SK-N-SH (cell line): ENCODE measurements at regions not wholly inside any gene's neighbourhood (a gene's known extent, or its start where the extent isn't known, plus 50 kb on each side); places are given as distances from the start of the nearest gene placed in this dataset.

ENCODE experiments used
- CTCF ChIA-PET: fragments of 300-600, 350-600 bp; formaldehyde crosslinking; extraction: SDS; loops from one replicate; lab custom pipeline; 2021; lab: Yijun Ruan, JAX
- POLR2A ChIA-PET: fragments of 350-600 bp; sonication (Branson Sonifier 250); formaldehyde crosslinking; extraction: SDS; loops from one replicate; lab custom pipeline; 2020; ENCODE audit warnings: antibody characterized with exemption, inconsistent platforms; lab: Yijun Ruan, JAX
- DNase-seq: peaks from one replicate; pipeline ENCODE4 v3.0.0; 2012
- H2AFZ ChIP-seq: fragments of 200-600 bp; sonication (generic); 2 replicates; pipeline ENCODE4 v1.8.1; 2016; ENCODE audit warnings: antibody characterized with exemption, mild to moderate bottlenecking, low read depth
- H3F3A ChIP-seq: fragments of 200-600 bp; sonication (generic); replicated peaks from 2 replicates; pipeline ENCODE3; 2016; ENCODE audit warnings: antibody characterized with exemption, mild to moderate bottlenecking; ENCODE audit not compliant: insufficient read depth
- H3K27ac ChIP-seq, 2 experiments: fragments of 200-500 bp in 1 of 2; fragments of 200-600 bp in 1 of 2; sonication (Bioruptor generic) in 1 of 2; sonication (generic), shearing (Covaris generic) in 1 of 2; 2 replicates each; pipeline versions ENCODE4 v1.5.1 to v1.6.1; 2014 to 2016; ENCODE audit warnings: low read depth in 2 of 2, inconsistent platforms in 1 of 2, low read length in 1 of 2, mild to moderate bottlenecking in 1 of 2, mixed read lengths in 1 of 2
- H3K27me3 ChIP-seq: fragments of 200-600 bp; sonication (generic), shearing (Covaris generic); 2 replicates; pipeline ENCODE4 v1.6.1; 2016; ENCODE audit warnings: mixed run types; ENCODE audit not compliant: insufficient read depth
- H3K36me3 ChIP-seq, 2 experiments: fragments of 200-500 bp in 1 of 2; fragments of 200-600 bp in 1 of 2; sonication (Bioruptor generic) in 1 of 2; sonication (generic) in 1 of 2; replicated peaks in 1 of 2; 2 replicates each; pipeline versions ENCODE3 to v1.5.1; 2014 to 2016; ENCODE audit warnings: low read length in 1 of 2, mild to moderate bottlenecking in 1 of 2; ENCODE audit not compliant: insufficient read depth in 2 of 2, control insufficient read depth in 1 of 2
- H3K4me1 ChIP-seq, 2 experiments: fragments of 200-500 bp in 1 of 2; fragments of 200-600 bp in 1 of 2; sonication (Bioruptor generic) in 1 of 2; sonication (generic), shearing (Covaris generic) in 1 of 2; 2 replicates each; pipeline versions ENCODE4 v1.5.1 to v1.6.1; 2014 to 2016; ENCODE audit warnings: low read depth in 1 of 2, low read length in 1 of 2, mixed run types in 1 of 2; ENCODE audit not compliant: insufficient read depth in 2 of 2, control insufficient read depth in 1 of 2
- H3K4me2 ChIP-seq: fragments of 200-600 bp; sonication (generic), shearing (Covaris generic); 2 replicates; pipeline ENCODE4 v1.6.1; 2017; ENCODE audit warnings: mixed run types
- H3K4me3 ChIP-seq, 2 experiments: fragments of 200-500 bp in 1 of 2; fragments of 200-600 bp in 1 of 2; sonication (Bioruptor generic) in 1 of 2; sonication (generic), shearing (Covaris generic) in 1 of 2; 2 replicates each; pipeline versions ENCODE4 v1.5.1 to v1.8.1; 2014 to 2016; ENCODE audit warnings: low read depth in 2 of 2, inconsistent platforms in 1 of 2, low read length in 1 of 2, mild to moderate bottlenecking in 1 of 2, mixed read lengths in 1 of 2, moderate library complexity in 1 of 2
- H3K79me2 ChIP-seq: fragments of 200-600 bp; sonication (generic); 2 replicates; pipeline ENCODE4 v1.8.1; 2017; ENCODE audit warnings: mild to moderate bottlenecking; ENCODE audit not compliant: insufficient read depth
- H3K9ac ChIP-seq: fragments of 200-600 bp; sonication (generic); 2 replicates; pipeline ENCODE4 v1.6.1; 2017; ENCODE audit warnings: mixed run types
- H3K9me2 ChIP-seq: fragments of 200-600 bp; sonication (generic); 2 replicates; pipeline ENCODE4 v1.6.1; 2017; ENCODE audit warnings: mixed run types
- H3K9me3 ChIP-seq: fragments of 200-600 bp; sonication (generic); 2 replicates; pipeline ENCODE4 v1.6.1; 2017; ENCODE audit warnings: mixed run types, mild to moderate bottlenecking, moderate library complexity
- H4K20me1 ChIP-seq: fragments of 200-600 bp; sonication (generic); 2 replicates; pipeline ENCODE4 v1.6.1; 2017; ENCODE audit warnings: mild to moderate bottlenecking, mixed run types; ENCODE audit not compliant: insufficient read depth
- ELF1 ChIP-seq: IDR thresholded peaks from 2 replicates; pipeline ENCODE4 v1.4.0; 2012
- FOSL2 ChIP-seq: IDR thresholded peaks from 2 replicates; pipeline ENCODE4 v1.4.0; 2012; ENCODE audit warnings: low read depth, mild to moderate bottlenecking, moderate library complexity, borderline replicate concordance
- FOXJ3 ChIP-seq: sonication (generic); formaldehyde crosslinking; IDR thresholded peaks from 2 replicates; pipeline ENCODE4 v1.5.1; 2020; ENCODE audit warnings: mild to moderate bottlenecking, missing genetic modification reagents
- FOXM1 ChIP-seq: IDR thresholded peaks from 2 replicates; pipeline ENCODE4 v1.4.0; 2012; ENCODE audit warnings: low read depth, mild to moderate bottlenecking
- MEF2A ChIP-seq: IDR thresholded peaks from 2 replicates; pipeline ENCODE4 v1.4.0; 2012; ENCODE audit warnings: low read depth, borderline replicate concordance
- MXI1 ChIP-seq: IDR thresholded peaks from 2 replicates; pipeline ENCODE4 v1.6.1; 2012; ENCODE audit warnings: mild to moderate bottlenecking, low read depth, low read length, improper control_type of control experiment
- NRF1 ChIP-seq: IDR thresholded peaks from 2 replicates; pipeline ENCODE4 v1.6.1; 2012; ENCODE audit warnings: low read depth, mild to moderate bottlenecking, low read length
- PBX3 ChIP-seq: IDR thresholded peaks from 2 replicates; pipeline ENCODE4; 2012
- REST ChIP-seq: IDR thresholded peaks from 2 replicates; pipeline ENCODE4 v1.6.1; 2012; ENCODE audit warnings: mild to moderate bottlenecking, low read depth, low read length, moderate library complexity
- SMC3 ChIP-seq: IDR thresholded peaks from 2 replicates; pipeline ENCODE4 v1.6.1; 2012; ENCODE audit warnings: low read depth, low read length, improper control_type of control experiment
- TEAD4 ChIP-seq: IDR thresholded peaks from 2 replicates; pipeline ENCODE4 v1.4.0; 2012; ENCODE audit warnings: mild to moderate bottlenecking, borderline replicate concordance; ENCODE audit not compliant: insufficient read depth
- USF2 ChIP-seq: fragments of 150-350 bp; IDR thresholded peaks from 2 replicates; pipeline ENCODE4 v1.6.1; 2017; ENCODE audit warnings: antibody characterized with exemption, low read length, low read depth, borderline replicate concordance
- WGBS: methylation state at CpG from one replicate; pipeline ENCODE4 v1.1.6; 2017; ENCODE audit warnings: low lambda C conversion rate; 5-methylcytosine and 5-hydroxymethylcytosine counted together
- TF ChIP-seq, protein P1 (sequence below): fragments of 150-350 bp; IDR thresholded peaks from 2 replicates; pipeline ENCODE4 v1.6.1; 2016; ENCODE audit warnings: mild to moderate bottlenecking, low read depth, low read length

GRCh38 chr17:78302478-78302877 is 57.4 kb downstream of the SOCS3 start:
- Histone ChIP-seq H4K20me1 (no peaks in the 10 kb centered on the region), H3K9ac (no peak overlapping the region), H3K9me2 (no peaks in the 10 kb centered on the region), H3K4me3 (no peak overlapping the region), H3K4me2 (no peak overlapping the region)
- WGBS: 90% methylated on average over 5 of the region's 5 CpGs
- no peak for DNase-seq
- TF ChIP-seq MXI1 (no peak), PBX3 (no peak), REST (no peak), TEAD4 (no peak), ELF1 (no peak), NRF1 (no peak), SMC3 (no peak)
- TF ChIP-seq, protein P1, sequence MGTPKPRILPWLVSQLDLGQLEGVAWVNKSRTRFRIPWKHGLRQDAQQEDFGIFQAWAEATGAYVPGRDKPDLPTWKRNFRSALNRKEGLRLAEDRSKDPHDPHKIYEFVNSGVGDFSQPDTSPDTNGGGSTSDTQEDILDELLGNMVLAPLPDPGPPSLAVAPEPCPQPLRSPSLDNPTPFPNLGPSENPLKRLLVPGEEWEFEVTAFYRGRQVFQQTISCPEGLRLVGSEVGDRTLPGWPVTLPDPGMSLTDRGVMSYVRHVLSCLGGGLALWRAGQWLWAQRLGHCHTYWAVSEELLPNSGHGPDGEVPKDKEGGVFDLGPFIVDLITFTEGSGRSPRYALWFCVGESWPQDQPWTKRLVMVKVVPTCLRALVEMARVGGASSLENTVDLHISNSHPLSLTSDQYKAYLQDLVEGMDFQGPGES: no peak
- TF ChIP-seq, all 33 proteins: peak for 0
- no peak overlapping the region for H2AFZ ChIP-seq
- H3K79me2 ChIP-seq: no peaks in the 10 kb centered on the region
- H3K27me3 ChIP-seq: no peaks in the 10 kb centered on the region
- H3K36me3 ChIP-seq: no peaks in the 10 kb centered on the region
- no peaks in the 10 kb centered on the region for H3F3A ChIP-seq
- H3K4me1 ChIP-seq: peaks cover 0 to 5% of the 10 kb centered on the region in 2 experiments; a peak in 1 of 4 replicates
- ChIA-PET CTCF (interaction anchor here (0.6 to 0.9 kb wide), 3 partner anchors 20 to 55 kb away, joined by 3 to 4 read pairs (median 4); no protein-coding TSS in a partner anchor), POLR2A (no interaction called here)
- H3K27ac ChIP-seq: no peak overlapping the region
- no peaks in the 10 kb centered on the region for H3K9me3 ChIP-seq

- Histone ChIP-seq H3F3A (no peaks in the 10 kb centered on the region), H3K4me3 (no peak overlapping the region), H2AFZ (no peak overlapping the region), H4K20me1 (no peaks in the 10 kb centered on the region), H3K27ac (no peak overlapping the region), H3K4me2 (no peak overlapping the region), H3K79me2 (no peaks in the 10 kb centered on the region), H3K9me3 (no peaks in the 10 kb centered on the region), H3K4me1 (peaks cover 0 to 5% of the 10 kb centered on the region in 2 experiments; a peak in 1 of 4 replicates), H3K9me2 (no peaks in the 10 kb centered on the region), H3K27me3 (no peaks in the 10 kb centered on the region), H3K36me3 (no peaks in the 10 kb centered on the region), H3K9ac (no peak overlapping the region)
- ChIA-PET POLR2A (no interaction called here), CTCF (interaction anchor here (0.6 to 1.5 kb wide), 9 partner anchors 11 to 1497 kb away, joined by 3 to 6 read pairs (median 3); no protein-coding TSS in a partner anchor)
- DNase-seq: no peak
- 95% methylated on average over 11 of the region's 11 CpGs for WGBS
- TF ChIP-seq PBX3 (no peak), FOSL2 (no peak), MEF2A (no peak), USF2 (no peak), FOXJ3 (no peak), FOXM1 (no peak)
- TF ChIP-seq, all 33 proteins: peak for 0
These were observed 58.1 kb downstream of the SOCS3 start for GRCh38 chr17:78301821-78302213.
